Natural killer cell (primary cell): ENCODE measurements at regions not wholly inside any gene's neighbourhood (a gene's known extent, or its start where the extent isn't known, plus 50 kb on each side); places are given as distances from the start of the nearest gene placed in this dataset.

Experiments used
- ATAC-seq, 3 donors: fragments of 150-1000 bp in 2 of 3; fragments of 200-7000 bp in 1 of 3; cut with Tn5 transposase; 1 replicate in 1 of 3; 2 replicates in 2 of 3; pipeline ENCODE4 v1.10.0; 2021; ENCODE audit warnings: mild to moderate bottlenecking in 2 of 3, moderate library complexity in 2 of 3
- DNase-seq, 2 donors: peaks; one replicate each; pipeline versions ENCODE4 v3.0.0 to v3.0.0-alpha.2; 2013 to 2021; ENCODE audit warnings: mixed read lengths in 1 of 2
- H3K27ac ChIP-seq: one replicate; pipeline ENCODE4 v1.5.1; 2013; ENCODE audit warnings: mild to moderate bottlenecking, low read length
- H3K27me3 ChIP-seq: one replicate; pipeline ENCODE4 v1.6.1; 2013; ENCODE audit warnings: low read length; ENCODE audit not compliant: control insufficient read depth, insufficient read depth
- H3K36me3 ChIP-seq: one replicate; pipeline ENCODE4 v1.6.1; 2013; ENCODE audit warnings: low read length; ENCODE audit not compliant: control insufficient read depth, insufficient read depth
- H3K4me1 ChIP-seq: one replicate; pipeline ENCODE4 v1.6.1; 2013; ENCODE audit warnings: low read length; ENCODE audit not compliant: control insufficient read depth, insufficient read depth
- H3K4me3 ChIP-seq: one replicate; pipeline ENCODE4 v1.5.1; 2013; ENCODE audit warnings: low read length
- H3K9me3 ChIP-seq: one replicate; pipeline ENCODE4 v1.6.1; 2013; ENCODE audit warnings: low read length; ENCODE audit not compliant: control insufficient read depth, insufficient read depth
- H3K27ac Mint-ChIP-seq, 2 donors: one replicate each; pipeline ENCODE4 v1.8.0; 2022; ENCODE audit warnings: mild to moderate bottlenecking in 2 of 2, mixed read lengths in 2 of 2, moderate library complexity in 1 of 2
- H3K27me3 Mint-ChIP-seq, 2 donors: one replicate each; pipeline ENCODE4 v1.8.0; 2022; ENCODE audit warnings: low read depth in 2 of 2, mixed read lengths in 2 of 2
- H3K36me3 Mint-ChIP-seq: one replicate; pipeline ENCODE4 v1.8.0; 2022; ENCODE audit warnings: mixed read lengths
- H3K4me1 Mint-ChIP-seq, 2 donors: one replicate each; pipeline ENCODE4 v1.8.0; 2022; ENCODE audit warnings: mixed read lengths in 2 of 2
- H3K4me3 Mint-ChIP-seq: one replicate; pipeline ENCODE4 v1.8.0; 2022; ENCODE audit warnings: mild to moderate bottlenecking, moderate library complexity, mixed read lengths
- H3K9me3 Mint-ChIP-seq, 2 donors: one replicate each; pipeline ENCODE4 v1.8.0; 2022; ENCODE audit warnings: mixed read lengths in 2 of 2
- WGBS: methylation state at CpG from one replicate; pipeline ENCODE4 v1.1.7; 2013; ENCODE audit warnings: missing lambda C conversion rate; ENCODE audit not compliant: insufficient coverage; 5-methylcytosine and 5-hydroxymethylcytosine counted together
- intact Hi-C: fragments of 100-400 bp; cut with micrococcal nuclease; formaldehyde crosslinking; loops from one replicate; pipeline ENCODE4 v1.14.2; 2022
- TF ChIP-seq, protein P1 (sequence below): fragments of 200-600 bp; IDR thresholded peaks from one replicate; pipeline ENCODE4 v1.8.0; 2022; ENCODE audit warnings: antibody characterized with exemption

DNA sequence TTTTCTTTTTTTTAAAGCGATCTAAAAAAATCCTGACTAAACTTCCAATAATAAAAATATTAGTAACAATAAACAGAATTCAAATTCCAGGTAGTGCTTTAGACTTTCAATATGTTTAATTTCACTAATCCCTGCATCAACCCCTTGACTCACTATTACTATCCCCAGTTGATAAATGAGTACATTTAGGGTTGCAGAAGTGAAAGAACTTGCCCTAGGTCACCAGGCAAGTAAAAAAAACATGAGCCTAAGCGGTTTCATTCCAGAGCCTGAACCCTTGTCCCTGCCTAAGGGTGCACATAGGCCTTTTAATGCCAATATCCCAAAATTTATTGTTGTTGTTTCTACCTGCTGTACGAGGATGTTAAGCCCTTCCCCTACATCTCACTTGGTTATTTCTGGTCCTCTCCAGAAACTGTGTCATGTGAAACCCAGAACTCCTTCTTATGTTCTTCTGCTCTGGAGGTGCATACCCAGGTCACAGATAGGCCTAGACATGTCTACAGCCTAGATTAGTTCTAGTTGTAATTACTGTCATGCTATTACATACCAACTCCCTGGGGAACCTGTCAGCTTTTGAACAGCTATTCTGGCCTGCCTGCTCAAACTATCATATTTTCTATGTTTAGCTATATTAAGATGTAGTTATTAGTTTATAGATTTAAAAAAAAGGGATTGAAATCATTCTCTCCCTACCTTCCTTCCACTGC lies 244.5 kb upstream of the PITX2 start:
- Histone ChIP-seq H3K27ac (no peak overlapping the region), H3K27me3 (no peaks in the 10 kb centered on the region), H3K9me3 (no peaks in the 10 kb centered on the region), H3K4me1 (no peaks in the 10 kb centered on the region), H3K36me3 (no peaks in the 10 kb centered on the region), H3K4me3 (no peak overlapping the region)
- ATAC-seq: no peak
- Mint-ChIP-seq H3K27me3 (no peaks in the 10 kb centered on the region), H3K9me3 (peaks cover 3 to 8% of the 10 kb centered on the region in 2 donors), H3K27ac (no peak overlapping the region), H3K4me3 (no peak overlapping the region), H3K36me3 (no peaks in the 10 kb centered on the region), H3K4me1 (no peaks in the 10 kb centered on the region)
- intact Hi-C loops: no loop called here
- 79% methylated on average over 2 of the region's 3 CpGs for WGBS
- no peak for DNase-seq
- TF ChIP-seq, protein P1, sequence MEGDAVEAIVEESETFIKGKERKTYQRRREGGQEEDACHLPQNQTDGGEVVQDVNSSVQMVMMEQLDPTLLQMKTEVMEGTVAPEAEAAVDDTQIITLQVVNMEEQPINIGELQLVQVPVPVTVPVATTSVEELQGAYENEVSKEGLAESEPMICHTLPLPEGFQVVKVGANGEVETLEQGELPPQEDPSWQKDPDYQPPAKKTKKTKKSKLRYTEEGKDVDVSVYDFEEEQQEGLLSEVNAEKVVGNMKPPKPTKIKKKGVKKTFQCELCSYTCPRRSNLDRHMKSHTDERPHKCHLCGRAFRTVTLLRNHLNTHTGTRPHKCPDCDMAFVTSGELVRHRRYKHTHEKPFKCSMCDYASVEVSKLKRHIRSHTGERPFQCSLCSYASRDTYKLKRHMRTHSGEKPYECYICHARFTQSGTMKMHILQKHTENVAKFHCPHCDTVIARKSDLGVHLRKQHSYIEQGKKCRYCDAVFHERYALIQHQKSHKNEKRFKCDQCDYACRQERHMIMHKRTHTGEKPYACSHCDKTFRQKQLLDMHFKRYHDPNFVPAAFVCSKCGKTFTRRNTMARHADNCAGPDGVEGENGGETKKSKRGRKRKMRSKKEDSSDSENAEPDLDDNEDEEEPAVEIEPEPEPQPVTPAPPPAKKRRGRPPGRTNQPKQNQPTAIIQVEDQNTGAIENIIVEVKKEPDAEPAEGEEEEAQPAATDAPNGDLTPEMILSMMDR: no peak

DNA sequence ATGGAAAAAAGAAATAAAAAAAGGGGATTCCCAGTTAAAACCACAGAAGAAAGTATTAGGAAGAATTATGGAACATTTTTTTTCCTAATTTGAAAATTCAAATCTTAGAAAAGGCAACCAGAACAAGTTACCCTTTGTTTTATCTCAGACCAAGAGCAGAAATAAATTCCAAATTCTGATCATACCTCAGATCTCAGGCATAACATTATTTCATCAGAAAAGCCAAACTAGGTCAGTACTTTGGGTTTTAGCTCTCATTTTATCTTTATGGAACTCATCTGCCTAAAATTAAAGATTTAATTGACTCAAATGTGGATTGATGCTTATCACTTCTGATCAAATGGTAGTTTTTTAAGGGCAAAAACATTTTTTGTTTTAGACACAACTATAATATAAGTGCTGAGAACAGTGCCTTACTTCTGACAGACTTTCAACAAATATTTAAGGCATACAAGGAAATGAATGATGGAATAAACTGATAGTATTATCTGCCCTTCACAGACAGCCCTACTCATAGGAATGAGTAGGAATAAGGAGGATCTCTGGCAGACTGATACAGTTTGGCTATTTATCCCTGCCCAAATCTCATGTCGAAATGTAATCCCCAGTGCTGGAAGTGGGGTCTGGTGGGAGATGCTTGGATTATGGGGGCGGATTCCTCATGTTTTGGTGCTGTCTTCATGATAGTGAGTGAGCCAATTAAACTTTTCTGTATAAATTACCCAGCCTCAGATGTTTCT lies 245.3 kb upstream of the PITX2 start:
- H3K27me3 Mint-ChIP-seq: no peaks in the 10 kb centered on the region
- Histone ChIP-seq H3K4me3 (no peak overlapping the region), H3K4me1 (no peaks in the 10 kb centered on the region), H3K9me3 (no peaks in the 10 kb centered on the region), H3K27ac (no peak overlapping the region), H3K27me3 (no peaks in the 10 kb centered on the region), H3K36me3 (no peaks in the 10 kb centered on the region)
- ATAC-seq (no peak), DNase-seq (no peak)
- intact Hi-C loops: no loop called here
- H3K4me1 Mint-ChIP-seq: no peaks in the 10 kb centered on the region
- no peaks in the 10 kb centered on the region for H3K36me3 Mint-ChIP-seq
- 48% methylated on average over 2 of the region's 2 CpGs for WGBS
- H3K4me3 Mint-ChIP-seq: no peak overlapping the region
- H3K9me3 Mint-ChIP-seq: peaks cover 3 to 8% of the 10 kb centered on the region in 2 donors
- TF ChIP-seq, protein P1: no peak
- no peak overlapping the region for H3K27ac Mint-ChIP-seq

- Histone ChIP-seq H3K4me3 (no peak overlapping the region), H3K27ac (no peak overlapping the region), H3K9me3 (no peaks in the 10 kb centered on the region), H3K4me1 (no peaks in the 10 kb centered on the region), H3K27me3 (no peaks in the 10 kb centered on the region), H3K36me3 (no peaks in the 10 kb centered on the region)
- intact Hi-C loops: no loop called here
- TF ChIP-seq, protein P1: no peak
- Mint-ChIP-seq H3K36me3 (no peaks in the 10 kb centered on the region), H3K4me1 (no peaks in the 10 kb centered on the region), H3K9me3 (peaks cover 3 to 8% of the 10 kb centered on the region in 2 donors), H3K4me3 (no peak overlapping the region), H3K27ac (no peak overlapping the region), H3K27me3 (no peaks in the 10 kb centered on the region)
- ATAC-seq (no peak), DNase-seq (no peak)
- WGBS: 77% methylated on average over 2 of the region's 2 CpGs
These were observed 246.2 kb upstream of the PITX2 start for GRCh38 chr4:110869114-110869513.
